ENCODE measurements at regions not wholly inside any gene's neighbourhood (a gene's known extent, or its start where the extent isn't known, plus 50 kb on each side); places are given as distances from the start of the nearest gene placed in this dataset.

DNA sequence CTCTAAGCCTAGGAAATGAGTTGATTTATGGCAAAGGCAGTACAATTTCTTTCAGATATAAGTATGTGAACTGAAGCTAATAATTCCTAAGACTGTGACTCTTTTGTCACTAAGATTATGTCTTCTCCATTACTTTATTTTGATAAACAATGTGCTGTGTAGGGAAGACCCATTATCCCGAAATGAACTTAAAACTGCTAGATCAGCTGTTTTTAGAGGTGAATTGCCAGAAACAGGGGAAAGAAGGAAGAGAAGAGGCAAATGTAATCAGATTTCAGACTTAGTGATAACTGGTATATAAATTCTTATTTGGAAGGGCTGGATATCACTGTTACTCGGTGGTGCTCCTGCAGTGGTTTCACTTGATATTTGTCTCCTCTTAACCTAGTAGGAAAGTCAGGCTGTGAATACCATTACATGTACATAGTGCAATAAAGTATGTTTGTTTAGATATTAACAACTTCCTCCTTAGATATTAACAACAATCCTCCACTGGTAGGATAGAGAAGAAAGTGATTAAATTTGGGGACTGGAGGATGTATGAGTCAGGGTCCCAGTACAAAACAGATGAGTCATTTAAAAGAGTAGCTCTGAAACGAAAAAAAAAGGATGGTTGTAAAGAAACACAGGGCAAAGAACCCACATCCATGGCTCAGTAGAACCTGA is 338.5 kb upstream of the KCNH8 start:
- TF ChIP-seq, protein P1, sequence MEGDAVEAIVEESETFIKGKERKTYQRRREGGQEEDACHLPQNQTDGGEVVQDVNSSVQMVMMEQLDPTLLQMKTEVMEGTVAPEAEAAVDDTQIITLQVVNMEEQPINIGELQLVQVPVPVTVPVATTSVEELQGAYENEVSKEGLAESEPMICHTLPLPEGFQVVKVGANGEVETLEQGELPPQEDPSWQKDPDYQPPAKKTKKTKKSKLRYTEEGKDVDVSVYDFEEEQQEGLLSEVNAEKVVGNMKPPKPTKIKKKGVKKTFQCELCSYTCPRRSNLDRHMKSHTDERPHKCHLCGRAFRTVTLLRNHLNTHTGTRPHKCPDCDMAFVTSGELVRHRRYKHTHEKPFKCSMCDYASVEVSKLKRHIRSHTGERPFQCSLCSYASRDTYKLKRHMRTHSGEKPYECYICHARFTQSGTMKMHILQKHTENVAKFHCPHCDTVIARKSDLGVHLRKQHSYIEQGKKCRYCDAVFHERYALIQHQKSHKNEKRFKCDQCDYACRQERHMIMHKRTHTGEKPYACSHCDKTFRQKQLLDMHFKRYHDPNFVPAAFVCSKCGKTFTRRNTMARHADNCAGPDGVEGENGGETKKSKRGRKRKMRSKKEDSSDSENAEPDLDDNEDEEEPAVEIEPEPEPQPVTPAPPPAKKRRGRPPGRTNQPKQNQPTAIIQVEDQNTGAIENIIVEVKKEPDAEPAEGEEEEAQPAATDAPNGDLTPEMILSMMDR (IDR thresholded peaks at IDR 0.05; ENCODE audit: borderline replicate concordance, extremely low read depth, low read length, poor library complexity, severe bottlenecking): no peak
- no peak for TF ChIP-seq EZH2 (IDR thresholded peaks at IDR 0.05; ENCODE audit: borderline replicate concordance, low read depth, low read length, severe bottlenecking)

All from DND-41 (cell line).